GM13976 (cell line): ENCODE measurements at regions not wholly inside any gene's neighbourhood (a gene's known extent, or its start where the extent isn't known, plus 50 kb on each side); places are given as distances from the start of the nearest gene placed in this dataset.

Experiments
- DNase-seq: peaks from one replicate; pipeline ENCODE4 v3.0.0; 2012; ENCODE audit warnings: low spot score
- CTCF ChIP-seq: IDR thresholded peaks from 2 replicates; pipeline ENCODE4 v1.5.1; 2012; ENCODE audit warnings: borderline replicate concordance, mild to moderate bottlenecking; ENCODE audit not compliant: insufficient read depth; ENCODE audit errors: extremely low read depth, missing control alignments, control extremely low read depth
- in situ Hi-C: fragments of 300-500 bp; cut with MboI; formaldehyde crosslinking; loops from one replicate; pipeline ENCODE4 v1.12.0; 2022; ENCODE audit warnings: low sequenced_read_pairs, mixed read lengths, inconsistent platforms; ENCODE audit not compliant: unreplicated experiment

GRCh38 chr2:114248648-114249047 lies 193.8 kb upstream of the DPP10 start:
- no peak for TF ChIP-seq CTCF
- no peak for DNase-seq
- in situ Hi-C loops: no loop called here

DNA sequence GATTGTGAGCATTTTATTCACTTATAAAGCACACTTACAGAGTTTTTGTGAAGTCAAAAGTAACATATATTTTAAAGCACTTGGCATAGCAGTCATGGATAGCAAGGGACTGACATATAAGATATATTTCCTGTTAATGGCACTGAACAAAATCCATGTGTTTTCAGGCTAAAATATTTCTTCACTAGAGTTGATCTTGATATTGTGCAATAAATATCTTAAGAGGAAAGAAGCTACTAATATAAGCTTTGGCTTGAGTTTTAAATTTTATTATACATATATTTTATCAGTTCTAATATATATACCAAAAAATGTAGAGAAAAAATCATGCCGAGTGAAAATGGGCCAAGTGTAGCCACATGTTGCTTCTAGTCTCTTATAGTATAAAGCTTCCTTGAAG lies 189.7 kb upstream of the DPP10 start:
- no peak for DNase-seq
- in situ Hi-C loops: no loop called here
- TF ChIP-seq CTCF: no peak

DNA sequence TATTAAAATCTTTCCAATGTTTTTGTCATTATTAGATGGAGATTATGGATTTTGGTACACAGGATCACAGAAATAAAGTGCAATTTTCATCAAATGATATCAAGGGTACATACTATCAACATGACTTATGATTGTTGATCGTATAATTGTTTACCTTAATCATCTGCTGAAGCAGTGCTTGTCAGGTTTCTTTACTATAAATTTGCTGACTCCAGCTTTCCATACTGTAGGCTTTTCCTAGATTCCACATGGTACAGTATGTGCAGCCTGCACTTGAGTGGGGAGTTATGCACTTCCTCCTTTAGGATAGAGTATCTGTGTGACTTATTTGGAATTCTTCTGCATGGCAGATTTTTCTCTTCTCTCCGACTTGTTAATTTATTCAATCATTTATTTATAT lies 187.6 kb upstream of the DPP10 start:
- DNase-seq: no peak
- no peak for TF ChIP-seq CTCF
- in situ Hi-C loops: no loop called here

DNA sequence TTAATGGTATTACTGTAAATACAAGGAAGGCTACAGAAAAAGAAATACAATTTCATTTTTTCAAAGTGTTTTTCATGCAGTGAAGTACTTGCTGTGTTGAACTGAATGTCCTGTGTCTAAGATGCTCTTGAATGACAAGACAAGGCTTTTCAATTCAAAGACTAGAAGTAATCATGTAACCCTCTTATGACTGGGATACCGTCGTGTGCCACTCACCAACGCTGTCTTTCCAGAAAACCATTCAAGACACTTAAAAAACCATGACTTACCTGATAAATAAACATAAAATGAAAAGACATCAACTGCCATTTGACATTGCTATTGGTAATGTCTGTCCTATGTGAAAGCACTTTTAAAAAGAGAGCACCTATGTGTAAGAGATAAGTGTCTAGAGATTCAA lies 183.1 kb upstream of the DPP10 start:
- no peak for DNase-seq
- in situ Hi-C loops: no loop called here
- TF ChIP-seq CTCF: no peak

GRCh38 chr2:114261366-114261765 lies 181.1 kb upstream of the DPP10 start:
- in situ Hi-C loops: no loop called here
- no peak for DNase-seq
- no peak for TF ChIP-seq CTCF

DNA sequence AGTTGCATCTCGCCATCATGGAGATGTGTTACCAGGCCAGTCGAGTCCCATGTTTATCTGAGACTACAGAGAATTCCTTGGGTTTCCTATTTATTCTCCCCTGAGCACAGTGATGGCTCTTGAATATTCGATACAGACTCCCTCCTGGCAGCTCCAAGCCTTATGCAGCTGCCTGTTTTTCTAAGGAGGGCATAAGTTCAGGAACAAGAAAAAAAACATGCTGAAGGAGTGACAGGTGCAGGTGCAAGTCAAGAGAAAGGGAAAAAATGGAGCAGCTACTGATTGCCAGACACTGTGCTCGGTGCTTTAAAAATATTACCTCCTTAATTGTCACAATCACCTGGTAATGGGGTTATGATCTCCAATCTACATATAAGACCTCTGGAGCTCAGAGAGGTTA lies 177.2 kb upstream of the DPP10 start:
- TF ChIP-seq CTCF: no peak
- in situ Hi-C loops: no loop called here
- DNase-seq: no peak

DNA sequence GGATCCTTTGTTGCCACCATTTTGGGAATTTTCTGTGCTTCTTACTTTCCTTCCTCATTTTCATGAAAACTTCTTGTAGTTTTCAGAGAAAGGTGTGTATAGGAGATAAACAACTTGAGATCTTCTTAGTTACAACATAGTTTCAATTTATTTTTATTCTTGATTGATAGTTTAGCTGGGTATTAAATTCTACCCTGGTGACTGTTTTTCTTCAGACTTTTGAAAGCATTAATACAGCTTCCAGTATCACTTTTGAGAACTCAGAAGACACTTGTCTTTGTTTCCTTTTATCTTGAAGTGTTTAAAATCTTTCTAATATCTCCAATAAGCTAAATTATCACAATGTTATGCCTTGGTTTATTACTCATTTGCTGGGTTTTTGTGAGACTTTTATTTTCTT lies 167.5 kb upstream of the DPP10 start:
- TF ChIP-seq CTCF: no peak
- in situ Hi-C loops: no loop called here
- no peak for DNase-seq
